Neuronal stem cell (in vitro differentiated cells): ENCODE measurements at regions not wholly inside any gene's neighbourhood (a gene's known extent, or its start where the extent isn't known, plus 50 kb on each side); places are given as distances from the start of the nearest gene placed in this dataset.

Source experiments
- DNase-seq: peaks from one replicate; pipeline ENCODE4 v3.0.0-alpha.2; 2013; ENCODE audit warnings: low spot score
- H2AFZ ChIP-seq: one replicate; pipeline ENCODE4 v1.6.1; 2013; ENCODE audit warnings: mild to moderate bottlenecking, low read length, inconsistent platforms
- H2AK5ac ChIP-seq: 2 replicates; pipeline ENCODE4 v1.6.1; 2013; ENCODE audit warnings: low read depth, mild to moderate bottlenecking, inconsistent platforms, low read length, moderate library complexity, mixed read lengths
- H2BK120ac ChIP-seq: 2 replicates; pipeline ENCODE4 v1.6.1; 2013; ENCODE audit warnings: low read depth, mild to moderate bottlenecking, inconsistent platforms, low read length, moderate library complexity, mixed read lengths
- H2BK12ac ChIP-seq: one replicate; pipeline ENCODE4 v1.6.1; 2013; ENCODE audit warnings: low read length, inconsistent platforms
- H2BK15ac ChIP-seq: 2 replicates; pipeline ENCODE4 v1.6.1; 2013; ENCODE audit warnings: mild to moderate bottlenecking, low read length, inconsistent platforms, mixed read lengths
- H2BK5ac ChIP-seq: one replicate; pipeline ENCODE4 v1.6.1; 2013; ENCODE audit warnings: inconsistent platforms, mild to moderate bottlenecking, low read length, moderate library complexity
- H3K14ac ChIP-seq: one replicate; pipeline ENCODE4 v1.6.1; 2013; ENCODE audit warnings: low read length, inconsistent platforms
- H3K18ac ChIP-seq: 2 replicates; pipeline ENCODE4 v1.6.1; 2013; ENCODE audit warnings: low read length, inconsistent platforms
- H3K23ac ChIP-seq: 2 replicates; pipeline ENCODE4 v1.6.1; 2013; ENCODE audit warnings: low read depth, mild to moderate bottlenecking, mixed read lengths, low read length, inconsistent platforms; ENCODE audit not compliant: poor library complexity
- H3K27ac ChIP-seq: replicated peaks from 3 replicates; pipeline ENCODE4 v1.5.1; 2013; ENCODE audit warnings: low read length, inconsistent platforms
- H3K27me3 ChIP-seq, 3 experiments: 2 replicates each; pipeline ENCODE4 v1.6.1; 2013; ENCODE audit warnings: low read length in 3 of 3, mild to moderate bottlenecking in 2 of 3, inconsistent platforms in 1 of 3, low read depth in 1 of 3, mixed read lengths in 1 of 3, moderate library complexity in 1 of 3; ENCODE audit not compliant: control insufficient read depth in 3 of 3, insufficient read depth in 3 of 3
- H3K36me3 ChIP-seq, 2 donors: replicated peaks in 1 of 2; 2 replicates each; pipeline ENCODE4 v1.6.1; 2013; ENCODE audit warnings: low read length in 2 of 2; ENCODE audit not compliant: control insufficient read depth in 2 of 2, insufficient read depth in 2 of 2
- H3K4ac ChIP-seq: 2 replicates; pipeline ENCODE4 v1.6.1; 2013; ENCODE audit warnings: inconsistent platforms, mild to moderate bottlenecking, low read length, moderate library complexity
- H3K4me1 ChIP-seq, 2 donors: 1 replicate in 1 of 2; 2 replicates in 1 of 2; pipeline ENCODE4 v1.6.1; 2013; ENCODE audit warnings: low read length in 2 of 2, low read depth in 1 of 2; ENCODE audit not compliant: control insufficient read depth in 2 of 2, insufficient read depth in 1 of 2
- H3K4me2 ChIP-seq: one replicate; pipeline ENCODE4 v1.6.1; 2013; ENCODE audit warnings: mild to moderate bottlenecking, low read length, inconsistent platforms; ENCODE audit not compliant: insufficient read depth, poor library complexity, severe bottlenecking
- H3K4me3 ChIP-seq, 2 donors: 2 replicates each; pipeline ENCODE4 v1.5.1; 2013; ENCODE audit warnings: low read length in 2 of 2, mild to moderate bottlenecking in 2 of 2, inconsistent platforms in 1 of 2, moderate library complexity in 1 of 2
- H3K79me1 ChIP-seq: one replicate; pipeline ENCODE4 v1.6.1; 2013; ENCODE audit warnings: low read depth, mild to moderate bottlenecking, inconsistent platforms, low read length, moderate library complexity
- H3K9ac ChIP-seq: one replicate; pipeline ENCODE4 v1.6.1; 2013; ENCODE audit warnings: mild to moderate bottlenecking, low read depth, low read length, inconsistent platforms; ENCODE audit not compliant: poor library complexity
- H3K9me3 ChIP-seq, 2 donors: replicated peaks in 1 of 2; 2 replicates each; pipeline versions ENCODE3 to v1.6.1; 2013; ENCODE audit warnings: low read length in 2 of 2, mild to moderate bottlenecking in 2 of 2, inconsistent platforms in 1 of 2, low read depth in 1 of 2, mixed read lengths in 1 of 2, moderate library complexity in 1 of 2; ENCODE audit not compliant: control insufficient read depth in 2 of 2, insufficient read depth in 1 of 2
- H4K8ac ChIP-seq: one replicate; pipeline ENCODE4 v1.6.1; 2013; ENCODE audit warnings: low read depth, mild to moderate bottlenecking, inconsistent platforms, low read length, moderate library complexity
- H4K91ac ChIP-seq: one replicate; pipeline ENCODE4 v1.6.1; 2013; ENCODE audit warnings: low read length, low read depth, mild to moderate bottlenecking, inconsistent platforms; ENCODE audit not compliant: poor library complexity
- WGBS, 2 donors: extraction: QIAGEN DNeasy Blood & Tissue Kit; methylation state at CpG; one replicate each; pipeline ENCODE4 v1.1.7; 2013; ENCODE audit warnings: missing lambda C conversion rate in 2 of 2, mixed read lengths in 1 of 2; ENCODE audit not compliant: insufficient read length in 2 of 2, insufficient replicate concordance in 1 of 2; ENCODE audit errors: extremely low coverage in 2 of 2; 5-methylcytosine and 5-hydroxymethylcytosine counted together

- Histone ChIP-seq H4K8ac (no peak overlapping the region), H3K14ac (no peak overlapping the region), H2BK15ac (no peak overlapping the region), H2BK120ac (no peak overlapping the region), H3K27me3 (no peaks in the 10 kb centered on the region), H2BK5ac (no peak overlapping the region), H2AK5ac (no peak overlapping the region), H3K36me3 (no peaks in the 10 kb centered on the region), H3K4me3 (no peak overlapping the region), H2BK12ac (no peak overlapping the region), H4K91ac (no peak overlapping the region), H3K9me3 (no peaks in the 10 kb centered on the region), H3K9ac (no peak overlapping the region), H3K23ac (no peak overlapping the region), H3K4me1 (no peaks in the 10 kb centered on the region), H3K4ac (no peak overlapping the region), H2AFZ (no peak overlapping the region), H3K18ac (no peak overlapping the region), H3K4me2 (no peak overlapping the region), H3K27ac (no peak overlapping the region), H3K79me1 (no peaks in the 10 kb centered on the region)
- DNase-seq, result no peak
Observed at GRCh38 chr1:115412286-115412685, 74.2 kb upstream of the NGF start.

GRCh38 chr1:115411371-115412063 is 73.5 kb upstream of the NGF start:
- Histone ChIP-seq H2AFZ (no peak overlapping the region), H2BK5ac (no peak overlapping the region), H3K79me1 (no peaks in the 10 kb centered on the region), H3K4me2 (no peak overlapping the region), H3K27me3 (no peaks in the 10 kb centered on the region), H3K4ac (no peak overlapping the region), H3K9me3 (no peaks in the 10 kb centered on the region), H3K27ac (no peak overlapping the region), H3K9ac (no peak overlapping the region), H3K4me3 (no peak overlapping the region), H3K36me3 (no peaks in the 10 kb centered on the region), H3K4me1 (no peaks in the 10 kb centered on the region), H2BK120ac (no peak overlapping the region), H3K23ac (no peak overlapping the region), H2AK5ac (no peak overlapping the region), H2BK12ac (no peak overlapping the region), H3K18ac (no peak overlapping the region), H2BK15ac (no peak overlapping the region), H4K91ac (no peak overlapping the region), H4K8ac (no peak overlapping the region), H3K14ac (no peak overlapping the region)
- WGBS, 2 donors, result no CpG with 5 or more reads among the region's 1 CpG
- no peak for DNase-seq

GRCh38 chr1:115409094-115410015 is 71.3 kb upstream of the NGF start:
- no peak overlapping the region for H4K8ac ChIP-seq
- WGBS, 2 donors, result no CpG with 5 or more reads among the region's 7 CpGs
- no peak overlapping the region for H3K4me2 ChIP-seq
- H2BK5ac ChIP-seq, result no peak overlapping the region
- no peak overlapping the region for H3K4me3 ChIP-seq
- no peaks in the 10 kb centered on the region for H3K4me1 ChIP-seq
- no peak overlapping the region for H3K9ac ChIP-seq
- no peak overlapping the region for H2AK5ac ChIP-seq
- H2BK120ac ChIP-seq, result no peak overlapping the region
- no peaks in the 10 kb centered on the region for H3K9me3 ChIP-seq
- no peak for DNase-seq
- no peak overlapping the region for H3K14ac ChIP-seq
- no peak overlapping the region for H3K18ac ChIP-seq
- H3K27me3 ChIP-seq, result no peaks in the 10 kb centered on the region
- H3K4ac ChIP-seq, result no peak overlapping the region
- no peak overlapping the region for H2BK15ac ChIP-seq
- no peak overlapping the region for H3K23ac ChIP-seq
- no peaks in the 10 kb centered on the region for H3K79me1 ChIP-seq
- H2BK12ac ChIP-seq, result no peak overlapping the region
- H2AFZ ChIP-seq, result no peak overlapping the region
- no peak overlapping the region for H4K91ac ChIP-seq
- no peaks in the 10 kb centered on the region for H3K36me3 ChIP-seq
- H3K27ac ChIP-seq, result no peak overlapping the region

GRCh38 chr1:115408533-115408932 is 70.5 kb upstream of the NGF start:
- Histone ChIP-seq H3K23ac (no peak overlapping the region), H3K27me3 (no peaks in the 10 kb centered on the region), H3K4me3 (no peak overlapping the region), H3K14ac (no peak overlapping the region), H3K9me3 (no peaks in the 10 kb centered on the region), H3K4ac (no peak overlapping the region), H3K36me3 (no peaks in the 10 kb centered on the region), H2BK15ac (no peak overlapping the region), H4K91ac (no peak overlapping the region), H3K4me2 (no peak overlapping the region), H2BK5ac (no peak overlapping the region), H3K18ac (no peak overlapping the region), H4K8ac (no peak overlapping the region), H3K27ac (no peak overlapping the region), H2BK120ac (no peak overlapping the region), H2BK12ac (no peak overlapping the region), H2AK5ac (no peak overlapping the region), H3K9ac (no peak overlapping the region), H3K79me1 (no peaks in the 10 kb centered on the region), H2AFZ (no peak overlapping the region), H3K4me1 (no peaks in the 10 kb centered on the region)
- WGBS, 2 donors, result no CpG with 5 or more reads among the region's 1 CpG
- DNase-seq, result no peak
